ENCODE measurements at regions not wholly inside any gene's neighbourhood (a gene's known extent, or its start where the extent isn't known, plus 50 kb on each side); places are given as distances from the start of the nearest gene placed in this dataset.
"Not testable (repeated sequence)": the region's sequence is repeated elsewhere in the genome, so short reads cannot be mapped to it uniquely, and the experiment has no call there.

DNA sequence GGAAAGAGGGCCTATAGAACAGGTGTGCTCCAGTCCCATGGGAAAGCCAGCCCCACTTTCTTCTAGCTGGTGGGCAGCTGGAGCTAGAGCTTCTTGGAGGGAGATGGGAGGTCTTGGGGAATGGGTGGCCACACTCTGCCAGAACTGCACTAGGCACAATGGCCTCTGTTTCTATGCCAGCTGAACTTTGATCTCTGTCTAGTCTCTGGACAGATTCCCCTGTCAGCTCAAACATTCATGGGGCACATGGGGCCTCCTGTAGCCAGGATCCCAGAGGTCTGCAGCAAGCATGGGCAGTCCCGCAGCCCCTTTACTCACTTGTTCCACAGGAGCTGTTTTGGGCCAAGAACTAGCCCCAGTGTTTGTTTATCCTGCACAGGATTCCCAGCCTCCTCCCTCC is 591.3 kb upstream of the HS3ST5 start:
- no peak for DNase-seq (ENCODE audit: low read depth)

DNA sequence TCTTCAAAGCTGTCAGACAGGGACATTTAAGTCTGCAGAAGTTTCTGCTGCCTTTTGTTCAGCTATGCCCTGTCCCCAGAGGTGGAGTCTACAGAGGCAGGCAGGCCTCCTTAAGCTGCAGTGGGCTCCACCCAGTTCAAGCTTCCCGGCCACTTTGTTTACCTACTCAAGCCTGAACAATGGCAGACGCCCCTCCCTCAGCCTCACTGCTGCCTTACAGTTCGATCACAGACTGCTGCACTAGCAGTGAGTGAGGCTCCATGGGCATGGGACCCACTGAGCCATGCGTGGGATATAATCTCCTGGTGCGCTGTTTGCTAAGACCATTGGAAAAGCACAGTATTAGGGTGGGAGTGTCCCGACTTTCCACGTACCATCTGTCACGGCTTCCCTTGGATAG is 585.9 kb upstream of the HS3ST5 start:
- DNase-seq (ENCODE audit: low read depth): not testable (repeated sequence)

DNA sequence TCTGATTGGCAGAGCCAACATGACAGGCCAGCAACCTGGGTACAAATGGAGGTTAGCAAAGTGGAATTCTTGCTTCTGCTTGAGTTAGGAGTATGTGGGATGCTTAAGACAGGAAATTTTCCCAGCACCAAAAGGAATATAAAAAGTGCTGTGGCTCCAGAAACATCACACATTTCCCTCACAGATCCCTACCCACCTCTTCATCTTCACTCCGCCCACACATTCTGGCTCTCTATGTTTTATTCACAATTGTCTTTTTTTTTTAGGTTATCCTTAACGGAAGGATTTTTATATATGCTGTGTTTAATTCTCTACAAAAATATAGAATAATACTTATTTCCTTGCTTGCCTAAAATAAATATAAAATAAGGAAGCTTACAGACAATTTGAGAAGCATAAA is 563.3 kb upstream of the HS3ST5 start:
- DNase-seq (ENCODE audit: low read depth): no peak

DNA sequence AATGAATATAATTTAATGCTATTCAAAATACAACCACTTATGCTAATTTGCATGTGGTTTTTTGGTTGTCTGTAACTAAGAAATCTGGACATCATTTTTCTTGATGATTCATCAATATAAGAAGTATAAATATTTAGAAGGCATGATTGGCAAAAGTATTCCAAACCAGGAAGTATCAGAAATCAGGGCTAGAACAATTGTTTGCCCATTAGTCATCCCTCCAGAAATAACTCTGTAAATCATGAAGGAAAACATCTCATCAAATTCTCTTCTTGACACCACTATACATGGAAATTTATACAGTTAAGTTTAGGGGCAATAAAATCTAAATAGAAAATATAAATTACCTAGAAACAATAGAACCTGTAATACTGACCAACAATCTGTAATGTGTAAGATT is 554.7 kb upstream of the HS3ST5 start:
- DNase-seq (ENCODE audit: low read depth): no peak

DNA sequence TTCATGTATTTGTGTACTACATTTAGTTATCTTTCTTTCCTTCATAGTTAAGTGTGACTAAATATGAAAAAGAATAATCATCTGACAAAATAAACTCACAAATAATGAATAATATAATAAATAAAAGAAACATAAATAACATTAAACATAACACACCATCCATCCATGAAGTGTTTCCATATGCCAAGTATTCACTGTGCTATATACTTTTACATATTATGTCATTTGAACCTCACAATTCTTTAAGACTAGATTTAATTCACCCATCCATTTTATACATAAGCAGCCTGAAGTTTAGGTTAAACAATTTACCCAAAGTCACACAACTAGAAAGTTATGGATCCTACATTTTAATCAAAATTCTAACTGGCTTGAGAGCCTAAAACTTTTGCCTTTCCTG is 549.4 kb upstream of the HS3ST5 start:
- DNase-seq (ENCODE audit: low read depth): no peak

DNA sequence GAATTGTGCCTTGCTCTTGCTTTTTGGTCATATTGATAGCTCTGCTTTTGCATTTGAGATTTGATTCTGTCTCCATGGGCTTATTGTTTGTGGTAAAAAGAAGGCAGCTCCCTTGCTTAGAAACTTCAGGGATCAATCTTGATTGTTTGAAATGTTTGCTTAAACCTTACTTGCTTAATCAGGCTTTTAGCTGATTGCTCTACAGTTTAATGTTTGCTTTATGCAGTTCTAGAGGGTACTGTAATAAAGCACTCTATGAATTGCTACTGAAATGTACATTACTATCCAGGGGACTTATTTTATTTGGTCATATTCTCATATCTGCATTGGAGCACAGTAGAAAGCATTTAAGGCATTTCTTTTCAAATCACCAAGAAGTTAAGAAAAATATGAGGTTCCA is 545.4 kb upstream of the HS3ST5 start:
- no peak for DNase-seq (ENCODE audit: low read depth)

DNA sequence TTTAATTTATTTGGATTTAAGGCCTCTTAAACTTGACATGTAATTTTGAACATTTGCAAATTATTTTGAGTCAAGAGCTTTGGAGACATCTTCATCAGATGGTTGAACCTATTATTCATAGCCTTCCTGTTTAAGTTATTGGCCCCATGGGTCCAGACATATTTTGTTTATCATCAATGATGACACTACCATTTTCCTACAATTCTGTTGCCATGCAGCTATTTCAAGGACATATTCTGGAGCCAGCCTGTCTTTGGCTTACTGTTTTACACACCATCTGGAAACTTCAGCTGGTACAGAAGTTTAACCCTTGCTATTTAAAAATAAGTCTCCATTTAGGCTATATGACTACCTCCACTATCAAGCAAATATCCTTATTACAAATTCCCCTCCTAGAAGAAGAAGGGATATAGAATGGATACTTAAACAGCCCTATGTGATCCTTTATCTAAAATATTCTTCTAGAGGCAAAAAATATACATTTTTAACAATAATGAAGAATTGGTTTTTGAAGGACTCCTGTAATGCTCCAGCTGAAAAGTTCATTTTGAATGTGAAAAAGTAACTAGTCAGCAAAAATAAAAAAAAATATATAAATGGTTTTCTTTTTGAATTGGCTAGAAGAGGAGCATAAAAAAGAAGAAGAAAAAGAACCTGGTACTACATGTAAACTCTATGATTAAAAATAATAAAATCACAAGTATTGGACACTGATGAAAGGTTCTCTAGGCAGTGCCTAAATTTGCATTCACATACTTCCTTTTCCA is 544.0 kb upstream of the HS3ST5 start:
- no peak for DNase-seq (ENCODE audit: low read depth)

DNA sequence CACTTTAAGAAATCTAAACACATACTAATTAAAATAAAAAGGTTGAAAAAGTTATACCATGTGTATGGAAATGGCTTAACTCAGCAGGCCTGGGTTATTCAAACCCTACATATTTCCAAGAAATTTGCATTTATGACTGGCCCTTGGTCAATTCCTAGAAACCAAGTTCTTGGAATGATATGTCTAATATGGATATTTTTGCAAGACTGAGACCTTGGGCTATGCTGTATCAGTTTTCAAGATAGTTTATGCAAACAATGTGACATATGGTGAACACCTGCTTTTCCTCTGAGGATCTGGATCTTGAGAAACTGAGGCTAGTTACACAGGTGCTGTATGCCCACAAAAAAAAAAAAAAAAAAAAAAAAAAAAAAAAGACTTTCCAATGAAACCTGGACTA is 536.9 kb upstream of the HS3ST5 start:
- DNase-seq (ENCODE audit: low read depth): no peak

DNA sequence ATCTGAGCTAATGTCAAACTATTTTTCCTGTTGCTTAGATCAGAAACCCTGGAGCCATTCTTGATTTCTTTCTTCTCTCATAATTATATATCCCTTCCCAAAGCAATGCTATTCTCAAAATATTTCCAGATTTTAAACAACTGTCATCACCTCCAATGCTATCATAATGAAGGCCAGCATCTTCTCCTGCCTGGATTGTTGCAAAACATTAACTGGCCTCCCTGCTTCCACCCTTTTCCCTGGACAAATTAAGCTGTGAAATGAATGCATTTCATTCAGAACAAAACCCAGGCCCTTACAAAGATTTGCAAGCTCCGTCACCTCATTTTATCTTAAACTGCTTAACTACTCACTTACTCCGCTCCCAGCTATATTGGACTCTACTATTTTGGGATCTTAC is 535.3 kb upstream of the HS3ST5 start:
- DNase-seq (ENCODE audit: low read depth): no peak

DNA sequence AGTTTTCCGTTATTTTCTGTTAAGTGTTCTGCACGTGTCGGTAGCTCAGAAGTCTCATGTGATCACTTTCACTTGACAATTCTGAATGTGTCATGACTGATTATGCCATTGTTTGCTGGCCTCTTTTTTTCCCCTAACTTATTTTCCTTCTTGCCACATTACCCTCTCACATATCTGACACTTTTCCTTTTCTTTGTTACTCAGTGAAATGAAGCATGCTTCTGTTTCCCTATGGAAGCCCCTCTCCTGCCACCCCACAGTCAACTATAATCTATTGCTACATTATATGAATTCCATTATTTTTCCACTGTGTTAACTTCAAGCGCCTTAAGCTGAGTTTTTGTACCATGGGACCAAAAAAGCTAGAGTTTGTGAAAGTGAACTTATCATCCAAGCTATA is 531.6 kb upstream of the HS3ST5 start:
- no peak for DNase-seq (ENCODE audit: low read depth)

DNA sequence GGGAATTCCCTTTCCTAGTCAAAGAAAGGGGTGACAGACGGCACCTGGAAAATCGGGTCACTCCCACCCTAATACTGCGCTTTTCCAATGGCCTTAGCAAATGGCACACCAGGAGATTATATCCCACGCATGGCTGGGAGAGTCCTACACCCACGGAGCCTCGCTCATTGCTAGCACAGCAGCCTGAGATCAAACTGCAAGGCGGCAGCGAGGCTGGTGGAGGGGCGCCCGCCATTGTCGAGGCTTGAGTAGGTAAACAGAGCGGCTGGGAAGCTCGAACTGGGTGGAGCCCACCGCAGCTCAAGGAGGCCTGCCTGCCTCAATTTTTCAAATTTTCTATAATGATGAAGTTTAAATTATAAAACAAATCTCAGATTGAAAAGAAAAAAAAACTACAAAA is 522.7 kb upstream of the HS3ST5 start:
- not testable (repeated sequence) for DNase-seq (ENCODE audit: low read depth)

DNA sequence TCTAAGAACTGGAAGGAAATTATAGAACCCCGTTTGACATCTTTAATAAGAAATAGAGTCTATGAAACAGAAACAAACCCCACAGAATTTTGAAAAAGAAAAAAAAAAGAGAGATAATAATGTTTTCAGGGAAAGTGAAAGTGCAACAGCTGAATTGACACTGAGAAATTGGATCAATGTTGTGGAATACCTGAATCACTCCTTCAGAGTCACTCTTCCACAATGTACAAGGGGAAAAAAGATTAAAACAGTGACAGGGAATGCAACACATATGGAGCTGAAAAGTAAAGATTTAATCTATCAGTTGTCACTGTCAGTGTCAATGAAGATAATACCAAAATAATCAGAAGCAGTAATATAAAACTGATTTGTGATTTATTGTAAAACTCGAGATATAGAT is 520.8 kb upstream of the HS3ST5 start:
- no peak for DNase-seq (ENCODE audit: low read depth)

DNA sequence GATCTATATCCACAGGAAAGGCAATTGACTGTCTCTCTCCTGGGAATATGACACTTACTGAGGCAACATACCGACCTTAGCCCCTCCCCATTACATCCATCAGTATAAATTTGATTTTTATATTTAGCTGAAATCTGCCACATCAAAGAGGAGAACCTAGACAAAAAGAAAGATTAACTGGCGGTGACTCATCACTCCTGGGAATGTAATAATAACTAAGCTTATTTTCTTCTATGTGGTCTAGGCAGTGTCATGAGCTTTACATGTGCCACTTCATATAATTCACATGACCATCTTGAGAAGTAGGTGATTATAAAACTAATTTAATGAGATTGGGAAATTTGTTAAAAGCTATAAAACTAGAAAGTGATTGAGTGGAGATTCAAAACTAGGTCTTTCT is 520.0 kb upstream of the HS3ST5 start:
- no peak for DNase-seq (ENCODE audit: low read depth)

DNA sequence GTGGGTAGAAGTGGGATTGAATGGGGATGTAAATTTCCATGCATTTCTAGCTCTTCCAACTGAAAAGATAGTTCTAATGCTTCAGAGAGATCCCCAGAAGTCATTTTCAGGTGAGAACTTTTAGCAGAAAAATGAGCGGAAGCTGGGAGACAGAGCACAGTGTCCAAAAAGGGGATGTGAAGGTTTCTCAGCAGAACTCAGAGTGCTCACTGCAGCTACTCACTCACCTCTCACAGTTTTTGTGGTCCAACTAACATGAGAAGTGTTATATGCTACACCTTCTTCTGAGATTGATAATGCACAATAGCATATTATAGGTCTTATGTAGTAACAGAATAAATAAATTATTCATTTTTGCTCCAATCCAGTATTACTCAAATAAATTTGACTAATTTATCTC is 519.2 kb upstream of the HS3ST5 start:
- DNase-seq (ENCODE audit: low read depth): no peak

DNA sequence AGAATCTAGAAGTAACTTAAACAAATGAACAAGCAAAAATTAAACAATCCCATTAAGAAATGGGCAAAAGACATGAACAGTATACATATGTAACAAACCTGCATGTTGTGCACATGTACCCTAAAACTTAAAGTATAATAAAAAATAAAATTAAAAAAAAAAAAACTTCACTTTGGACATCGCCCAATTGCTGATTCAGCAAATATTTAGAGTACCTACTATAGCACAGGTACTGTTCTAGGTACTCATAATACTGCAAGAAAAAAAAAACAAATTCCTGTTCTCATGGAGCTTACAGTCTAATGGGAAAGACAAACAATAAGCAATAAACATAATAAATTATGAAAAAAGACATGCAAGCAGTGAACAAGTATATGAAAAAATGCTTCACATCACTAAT is 501.5 kb upstream of the HS3ST5 start:
- no peak for DNase-seq (ENCODE audit: low read depth)

DNA sequence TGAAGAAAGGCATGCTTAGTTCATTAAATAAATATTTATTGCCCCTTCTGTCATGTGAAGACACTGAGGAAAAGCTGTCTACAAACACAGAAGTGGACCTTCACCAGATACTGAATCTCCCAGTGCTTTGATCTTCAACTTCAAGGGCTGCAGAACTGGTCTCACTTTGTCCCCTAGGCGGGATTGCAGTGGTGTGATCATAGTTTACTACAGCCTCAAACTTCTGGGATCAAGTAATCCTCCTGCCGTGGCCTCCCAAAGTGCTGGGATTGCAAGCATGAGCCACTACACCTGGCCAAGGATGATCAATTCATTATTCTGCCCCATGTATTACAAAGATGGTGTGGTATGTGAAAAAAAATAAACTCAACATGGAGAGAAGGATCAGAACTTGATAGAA is 496.2 kb upstream of the HS3ST5 start:
- no peak for DNase-seq (ENCODE audit: low read depth)

DNA sequence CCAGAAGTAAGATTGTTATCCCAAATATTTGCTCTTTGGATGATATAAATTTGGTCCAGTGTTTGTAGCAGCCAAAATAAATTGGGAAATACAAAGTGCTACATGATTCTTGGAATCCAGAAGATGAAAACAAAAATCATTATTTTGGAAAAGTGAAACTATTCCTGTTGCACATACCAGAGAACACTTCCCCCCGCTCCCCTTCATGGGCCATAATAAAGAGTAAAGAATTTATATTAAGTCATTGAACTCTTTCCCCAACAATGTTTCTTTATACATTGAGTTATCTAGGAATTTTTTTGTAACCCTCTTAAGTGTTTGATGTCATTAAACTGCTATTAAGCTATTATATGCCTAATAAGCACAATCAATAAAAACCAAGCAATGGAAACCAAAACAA is 490.4 kb upstream of the HS3ST5 start:
- no peak for DNase-seq (ENCODE audit: low read depth)

DNA sequence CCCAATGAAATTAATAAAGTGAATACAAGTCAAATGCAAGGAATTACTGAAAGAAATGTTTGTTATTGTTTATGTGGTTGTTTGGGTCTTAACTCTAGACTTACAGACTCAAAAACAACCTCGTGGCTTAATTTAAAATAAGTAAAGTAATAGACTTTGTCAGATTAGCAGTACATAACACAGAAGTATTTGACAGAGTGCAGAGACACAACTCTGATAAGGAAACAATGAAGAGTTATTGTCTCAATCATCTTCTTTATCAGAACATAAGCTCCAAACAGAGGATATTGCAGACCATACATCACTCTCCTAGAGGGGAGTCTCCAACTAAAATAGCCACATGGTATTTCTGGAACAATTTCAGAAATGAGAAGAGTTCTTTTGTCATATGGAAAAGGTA is 487.7 kb upstream of the HS3ST5 start:
- DNase-seq (ENCODE audit: low read depth): no peak

DNA sequence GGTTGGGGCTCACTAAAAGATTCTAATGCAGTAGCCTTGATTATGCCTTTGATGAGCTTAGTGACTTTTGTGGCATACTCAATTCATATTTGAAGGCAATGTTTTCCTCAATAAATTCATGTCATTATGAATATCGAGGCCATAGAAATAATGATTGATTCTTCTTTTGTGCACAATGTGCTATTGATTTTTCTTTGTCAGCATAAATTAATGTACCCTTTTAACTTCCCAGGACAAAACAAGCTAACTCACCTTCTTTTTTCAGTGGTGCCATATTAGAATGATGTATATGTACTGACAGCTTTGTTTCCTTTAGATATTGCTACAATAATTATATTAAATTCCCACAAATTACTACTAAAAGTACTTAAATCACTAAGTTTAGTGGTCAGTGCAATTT is 484.3 kb upstream of the HS3ST5 start:
- no peak for DNase-seq (ENCODE audit: low read depth)

DNA sequence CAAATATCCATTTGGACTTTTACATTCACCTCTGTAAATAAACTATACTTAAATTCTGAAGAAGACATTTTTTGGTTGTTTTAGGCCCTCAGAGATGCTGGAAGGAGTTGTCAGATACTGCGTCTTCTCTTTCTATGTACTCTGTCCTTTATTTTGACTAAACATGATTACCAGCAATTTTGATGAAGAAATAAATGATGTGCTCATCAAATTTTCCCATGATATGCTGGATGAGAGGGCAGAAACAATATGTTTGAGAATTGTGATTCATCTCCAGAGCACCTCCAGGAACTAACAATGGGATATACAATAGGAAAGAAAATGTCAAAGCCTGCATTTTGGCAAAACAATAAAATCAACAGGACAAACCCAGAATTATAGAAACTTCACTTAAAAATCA is 481.6 kb upstream of the HS3ST5 start:
- no peak for DNase-seq (ENCODE audit: low read depth)

DNA sequence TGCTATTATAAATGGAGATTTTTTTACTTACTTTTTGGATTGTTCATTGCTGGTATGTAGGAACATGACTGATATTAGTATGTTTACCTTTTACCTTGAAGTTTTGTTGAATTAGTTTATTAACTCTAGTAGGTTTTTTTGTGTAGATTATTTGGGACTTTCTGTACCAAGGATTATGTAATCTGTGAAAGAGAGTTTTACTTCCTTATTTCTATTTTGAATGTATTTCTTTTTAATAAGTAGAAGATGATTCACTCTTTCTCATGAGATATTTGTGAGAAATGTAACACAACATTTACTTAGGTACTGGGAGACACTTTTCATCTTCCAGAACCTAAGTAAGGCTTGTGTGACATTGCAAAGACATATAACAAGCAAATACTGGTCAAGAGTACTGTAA is 473.9 kb upstream of the HS3ST5 start:
- DNase-seq (ENCODE audit: low read depth): no peak

DNA sequence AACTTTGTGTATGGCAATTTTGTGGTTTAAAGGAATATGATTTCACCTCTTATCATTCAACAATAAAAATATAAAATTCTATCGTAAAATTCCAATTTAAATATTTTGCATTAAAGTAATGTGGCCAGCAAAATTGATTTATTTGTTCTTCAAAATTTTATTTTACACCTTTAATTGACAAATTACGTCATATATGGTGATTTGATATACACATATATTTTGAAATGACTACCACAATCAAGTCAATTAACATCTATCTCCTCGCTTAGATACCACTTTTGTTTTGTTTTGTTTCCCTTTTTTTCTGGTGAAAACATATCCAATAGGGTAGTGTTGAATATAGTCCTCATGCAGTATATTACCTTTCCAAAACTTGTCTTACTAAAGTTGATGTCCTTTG is 467.6 kb upstream of the HS3ST5 start:
- DNase-seq (ENCODE audit: low read depth): no peak

DNA sequence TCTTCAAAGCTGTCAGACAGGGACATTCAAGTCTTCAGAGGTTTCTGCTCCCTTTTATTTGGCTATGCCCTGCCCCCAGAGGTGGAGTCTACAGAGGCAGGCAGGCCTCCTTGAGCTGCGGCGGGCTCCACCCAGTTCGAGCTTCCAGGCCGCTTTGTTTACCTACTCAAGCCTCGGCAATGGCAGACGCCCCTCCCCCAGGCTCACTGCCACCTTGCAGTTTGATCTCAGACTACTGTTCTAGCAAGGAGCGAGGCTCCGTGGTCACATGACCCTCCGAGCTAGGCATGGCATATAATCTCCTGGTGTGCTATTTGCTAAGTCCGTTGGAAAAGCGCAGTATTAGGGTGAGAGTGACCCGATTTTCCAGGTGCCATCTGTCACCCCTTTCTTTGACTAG is 462.6 kb upstream of the HS3ST5 start:
- DNase-seq (ENCODE audit: low read depth): not testable (repeated sequence)

DNA sequence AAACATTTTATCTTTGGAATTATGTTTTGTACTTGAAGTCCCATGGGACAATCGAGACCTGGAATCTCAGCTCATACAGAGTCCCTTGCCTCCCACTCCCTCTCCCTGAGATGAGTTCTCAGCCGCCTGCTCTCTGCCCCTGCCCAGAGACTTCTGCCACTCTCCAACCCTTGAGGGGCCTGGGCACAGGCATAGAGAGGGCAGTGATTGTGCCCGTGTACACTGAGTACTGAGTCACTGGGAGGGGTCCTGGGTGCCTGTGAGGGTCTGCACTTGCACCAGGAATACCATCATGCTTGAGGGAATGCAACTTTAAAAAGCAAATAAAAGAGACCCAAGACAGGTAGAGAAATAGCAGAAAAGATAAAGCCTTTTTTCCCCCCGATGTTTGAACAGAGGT is 453.8 kb upstream of the HS3ST5 start:
- no peak for DNase-seq (ENCODE audit: low read depth)

DNA sequence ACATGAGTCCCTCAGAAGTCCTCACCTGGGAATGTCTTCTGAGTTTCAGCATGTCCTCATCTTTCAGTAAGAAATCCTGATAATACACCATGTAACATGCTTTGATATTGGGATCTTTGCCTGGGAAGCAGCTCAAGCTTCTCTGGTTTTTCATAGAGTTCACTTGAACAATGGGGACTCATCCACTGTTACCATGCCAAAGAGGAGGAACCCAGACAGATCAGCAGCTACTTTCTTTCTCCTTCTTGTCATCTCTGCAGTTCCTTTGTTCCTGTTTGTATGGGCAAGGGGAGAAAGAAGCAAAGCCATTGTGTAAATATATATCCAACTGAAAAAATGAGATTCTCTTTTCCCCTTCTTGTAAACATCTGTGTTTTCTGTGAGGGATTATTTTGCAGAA is 450.6 kb upstream of the HS3ST5 start:
- DNase-seq (ENCODE audit: low read depth): no peak
